HK-2 (cell line): ENCODE measurements at regions not wholly inside any gene's neighbourhood (a gene's known extent, or its start where the extent isn't known, plus 50 kb on each side); places are given as distances from the start of the nearest gene placed in this dataset.

ENCODE experiments used
- DNase-seq: peaks from one replicate; pipeline ENCODE4 v3.0.0-alpha.2; 2018; ENCODE audit not compliant: unreplicated experiment

GRCh38 chr2:216808805-216809425 is 50.9 kb downstream of the TNP1 start:
- no peak for DNase-seq

DNA sequence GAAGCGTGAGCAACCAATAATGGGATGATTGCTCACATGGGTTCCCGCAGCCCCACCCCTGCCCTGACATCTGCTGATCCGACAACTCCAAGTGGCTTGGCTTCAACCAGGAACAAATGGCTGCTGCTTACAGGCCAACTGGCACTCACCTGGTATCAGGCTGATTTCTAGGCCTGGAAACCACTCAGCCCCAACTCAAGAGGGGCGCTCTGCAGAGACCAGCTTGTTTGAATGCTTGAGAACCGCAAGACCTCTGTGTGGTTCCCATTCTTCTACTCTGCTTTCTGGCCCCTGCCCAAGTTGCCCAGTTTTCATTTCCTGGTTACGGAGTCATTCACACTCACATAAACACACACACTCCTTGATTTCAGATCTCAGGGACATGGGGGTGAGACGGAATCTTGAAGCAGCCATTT is 52.0 kb downstream of the TNP1 start:
- no peak for DNase-seq

DNA sequence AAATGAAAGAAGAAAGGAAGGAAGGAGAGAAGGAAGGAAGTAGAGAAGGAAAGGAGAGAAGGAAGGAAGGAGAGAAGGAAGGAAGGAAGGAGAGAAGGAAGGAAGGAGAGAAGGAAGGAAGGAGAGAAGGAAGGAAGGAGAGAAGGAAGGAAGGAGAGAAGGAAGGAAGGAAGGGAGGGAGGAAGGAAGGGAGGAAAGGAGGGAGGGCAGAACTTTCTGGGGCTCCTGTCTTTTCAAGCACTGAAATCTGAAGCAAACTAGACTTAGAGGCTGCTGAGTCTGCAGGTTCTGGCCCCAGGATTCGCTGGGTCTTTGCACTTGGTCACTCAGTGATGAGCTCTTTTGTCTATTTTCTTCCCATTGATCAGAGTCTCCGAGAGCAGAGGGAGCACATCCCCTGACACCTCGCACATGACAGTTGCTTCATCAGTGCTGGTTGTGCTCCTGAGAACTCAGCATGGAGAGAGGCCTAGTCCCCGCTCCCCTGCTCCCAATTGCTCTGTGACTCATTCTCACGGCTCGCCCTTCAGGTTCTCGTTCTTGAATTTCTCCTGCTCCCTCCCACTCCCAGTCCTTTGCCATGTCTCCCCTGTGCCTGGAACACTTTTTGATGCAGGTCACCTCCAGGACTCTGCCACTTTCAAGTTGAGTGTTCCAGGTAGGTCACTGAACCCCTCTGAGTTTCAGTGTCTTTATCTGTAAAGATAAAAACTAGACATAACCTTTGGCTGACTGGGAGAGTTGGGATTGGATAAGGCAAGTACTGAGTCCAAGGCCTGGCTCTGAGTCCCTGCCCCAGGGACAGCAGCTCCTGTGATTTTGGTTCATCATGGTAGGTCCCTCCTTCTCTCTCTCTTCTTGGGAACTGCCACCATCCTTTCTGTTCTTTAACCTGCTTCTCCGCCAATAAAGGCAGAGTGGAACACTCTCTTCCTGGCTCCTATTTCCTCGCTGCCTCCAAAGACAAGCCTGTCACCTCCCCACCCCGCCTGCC is 55.2 kb downstream of the TNP1 start:
- no peak for DNase-seq

- no peak for DNase-seq
Observed at GRCh38 chr2:216803791-216804190, 56.1 kb downstream of the TNP1 start.

GRCh38 chr2:216802516-216803215 is 57.2 kb downstream of the TNP1 start:
- no peak for DNase-seq

GRCh38 chr2:216800836-216801235 is 59.0 kb downstream of the TNP1 start:
- no peak for DNase-seq

- DNase-seq, result no peak
Observed at GRCh38 chr2:216799873-216800431, 59.9 kb downstream of the TNP1 start.

GRCh38 chr2:216796115-216796840 is 63.6 kb downstream of the TNP1 start:
- no peak for DNase-seq

GRCh38 chr2:216793386-216793785 is 66.5 kb downstream of the TNP1 start:
- DNase-seq, result no peak

- no peak for DNase-seq
Observed at GRCh38 chr2:216792222-216793021, 67.4 kb downstream of the TNP1 start.

GRCh38 chr2:216791303-216791702 is 68.6 kb downstream of the TNP1 start:
- DNase-seq, result no peak

DNA sequence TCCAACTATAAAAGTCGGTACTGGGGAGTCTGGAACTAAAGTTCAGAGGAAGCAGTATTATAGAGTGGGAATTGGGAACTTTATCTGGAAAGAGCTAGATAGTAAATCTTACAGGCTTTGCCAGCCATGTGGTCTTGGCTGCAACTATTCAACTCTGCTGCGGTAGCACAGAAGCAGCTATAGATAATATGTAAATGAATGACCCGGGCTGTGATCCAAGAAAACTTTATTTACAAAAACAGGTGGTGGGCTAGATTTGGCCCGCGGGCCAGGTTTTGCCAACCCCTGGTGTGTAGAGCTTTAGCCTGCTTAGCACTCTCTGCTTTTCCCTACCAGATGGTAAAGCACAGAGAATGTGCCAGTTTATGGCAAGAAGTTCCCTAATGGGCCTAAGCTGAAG is 70.8 kb downstream of the TNP1 start:
- DNase-seq, result no peak

- DNase-seq, result no peak
Observed at GRCh38 chr2:216787851-216788540, 71.9 kb downstream of the TNP1 start.

GRCh38 chr2:216786676-216787075 is 73.2 kb downstream of the TNP1 start:
- no peak for DNase-seq

DNA sequence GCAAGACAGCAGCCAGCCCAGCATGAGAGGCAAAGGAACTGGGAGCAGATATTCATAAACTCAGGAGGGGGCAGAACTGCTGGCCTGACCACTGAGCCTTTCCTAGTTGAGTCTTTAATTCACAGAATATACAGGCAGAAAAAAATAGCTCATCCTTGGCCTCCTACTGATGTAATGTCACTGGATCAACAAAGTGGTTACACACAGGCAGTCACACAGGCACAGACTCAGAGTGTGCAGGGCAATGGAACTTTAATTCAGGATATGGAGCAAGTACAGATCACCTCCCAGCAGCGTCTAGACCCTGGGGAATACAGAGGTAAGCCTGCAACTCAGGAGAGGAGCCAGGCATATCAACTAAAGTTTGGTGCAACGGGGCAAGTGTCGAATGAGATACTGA is 75.4 kb downstream of the TNP1 start:
- no peak for DNase-seq

DNA sequence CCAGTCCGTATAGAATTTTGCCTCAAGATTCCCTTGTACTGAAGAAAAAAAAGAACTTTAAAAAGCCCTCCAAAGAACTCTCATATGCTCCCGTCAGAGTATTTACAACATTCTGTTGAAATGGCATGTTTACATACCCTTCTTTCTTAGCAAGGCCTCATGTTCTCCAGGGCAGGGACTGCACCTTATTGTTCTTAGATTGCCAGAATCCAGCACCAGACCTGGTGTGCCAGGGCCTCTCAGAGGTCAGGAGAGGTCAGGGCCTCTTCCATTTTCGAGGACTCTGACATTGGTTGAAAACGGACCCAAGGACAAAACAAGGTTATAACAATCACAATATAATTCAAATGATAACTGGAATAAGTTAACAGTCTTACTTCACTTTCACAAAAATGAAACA is 78.2 kb downstream of the TNP1 start:
- DNase-seq, result no peak

GRCh38 chr2:216780843-216781242 is 79.0 kb downstream of the TNP1 start:
- no peak for DNase-seq

DNA sequence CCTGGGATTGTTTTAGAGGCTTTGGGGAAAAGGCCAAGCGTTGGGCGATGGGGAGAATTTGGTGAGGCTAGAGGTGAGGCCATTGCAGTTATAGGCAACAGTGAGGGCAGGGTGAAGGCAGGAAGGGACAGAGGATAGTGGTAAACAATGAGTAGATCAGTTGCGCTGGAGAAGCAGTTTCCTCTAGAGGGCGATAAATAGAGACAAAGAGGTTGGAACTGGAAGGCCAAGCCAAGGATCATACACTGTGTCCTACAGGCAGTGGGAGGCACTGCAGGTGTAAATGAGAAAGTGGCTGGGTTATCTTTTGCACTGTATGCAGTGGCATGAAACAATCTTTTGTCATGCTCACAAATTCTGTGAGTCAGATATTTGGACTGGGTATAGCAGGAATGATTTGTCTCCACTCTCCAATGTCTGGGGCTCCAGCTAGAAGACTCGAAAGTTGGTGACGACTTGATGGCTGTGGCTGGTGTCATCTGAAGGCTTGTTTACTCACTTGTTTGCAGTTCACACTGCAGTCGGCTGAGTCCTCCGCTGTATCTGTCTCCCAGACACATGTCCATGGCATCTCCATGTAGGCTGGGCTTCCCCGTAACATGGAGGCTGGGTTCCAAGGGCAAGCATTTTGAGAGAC is 82.1 kb downstream of the TNP1 start:
- DNase-seq, result peak; percentile 40

- DNase-seq, result no peak
Observed at GRCh38 chr2:216776066-216776850, 80.9 kb upstream of the IGFBP5 start.
